ENCODE measurements at regions not wholly inside any gene's neighbourhood (a gene's known extent, or its start where the extent isn't known, plus 50 kb on each side); places are given as distances from the start of the nearest gene placed in this dataset.
"Not testable (repeated sequence)": the region's sequence is repeated elsewhere in the genome, so short reads cannot be mapped to it uniquely, and the experiment has no call there.

DNA sequence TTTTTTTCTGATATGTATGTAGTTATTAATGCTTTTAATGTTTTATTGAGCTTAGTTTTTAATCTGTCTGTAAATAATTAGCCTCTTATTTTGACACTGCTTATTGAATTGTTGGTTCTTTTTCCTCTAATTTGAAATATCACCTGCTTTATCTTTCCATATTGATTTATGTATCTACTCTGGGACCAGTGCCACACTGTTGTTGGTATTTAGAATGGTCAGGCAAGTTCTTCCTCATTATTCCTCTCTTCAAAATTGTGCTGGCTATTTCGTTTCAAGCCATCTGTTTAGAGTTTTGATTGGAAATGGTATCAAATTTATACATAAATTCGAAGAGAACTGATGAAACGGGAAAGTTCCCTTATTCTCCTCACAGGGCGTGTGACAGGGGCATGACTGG lies 96.8 kb upstream of the APP start:
- H3K4me3 ChIP-seq (ENCODE audit: low read length in 2 of 2) = no peak overlapping the region
- ATAC-seq (ENCODE audit: low FRiP score) = no peak
- intact Hi-C loops (cut with DNase I) = no loop called here
- DNase-seq = no peak
- H3K36me3 ChIP-seq (ENCODE audit: control insufficient read depth in 1 of 2, insufficient read depth in 2 of 2, low read length in 1 of 2) = no peaks in the 10 kb centered on the region
- H3K27ac ChIP-seq (ENCODE audit: low read depth in 1 of 2, low read length in 2 of 2) = no peak overlapping the region
- no peaks in the 10 kb centered on the region for H3K9me3 ChIP-seq (ENCODE audit: control insufficient read depth, low read length)
- H3K4me1 ChIP-seq (ENCODE audit: control insufficient read depth in 1 of 2, insufficient read depth in 2 of 2, low read length in 2 of 2) = no peaks in the 10 kb centered on the region
- no peaks in the 10 kb centered on the region for H3K27me3 ChIP-seq (ENCODE audit: control insufficient read depth in 1 of 2, insufficient read depth in 2 of 2, low read length in 1 of 2)
- WGBS, 2 donors = 80 to 81% methylated on average over 4 of the region's 4 CpGs

DNA sequence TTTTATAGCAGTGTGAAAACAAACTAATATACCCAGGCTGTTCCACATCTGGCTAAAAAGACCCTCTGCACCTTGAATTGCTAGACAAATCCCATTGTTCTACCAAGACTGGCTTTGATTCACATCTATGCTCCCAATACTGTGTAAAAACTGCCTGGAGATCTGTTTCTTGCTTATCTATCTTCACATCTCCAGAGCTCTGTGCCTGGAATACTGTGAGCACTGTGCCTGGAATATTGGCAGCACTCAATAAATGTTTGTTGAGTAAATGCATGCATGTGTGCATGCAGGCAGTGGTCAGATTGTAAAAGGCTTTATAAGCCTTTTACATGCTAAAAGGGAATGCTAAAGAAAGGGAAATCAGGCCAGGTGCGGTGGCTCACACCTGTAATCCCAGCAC lies 75.5 kb upstream of the APP start:
- intact Hi-C loops (cut with DNase I) = no loop called here
- H3K9me3 ChIP-seq (ENCODE audit: control insufficient read depth, low read length) = no peaks in the 10 kb centered on the region
- 96 to 100% methylated on average over 1 of the region's 1 CpG for WGBS, 2 donors

DNA sequence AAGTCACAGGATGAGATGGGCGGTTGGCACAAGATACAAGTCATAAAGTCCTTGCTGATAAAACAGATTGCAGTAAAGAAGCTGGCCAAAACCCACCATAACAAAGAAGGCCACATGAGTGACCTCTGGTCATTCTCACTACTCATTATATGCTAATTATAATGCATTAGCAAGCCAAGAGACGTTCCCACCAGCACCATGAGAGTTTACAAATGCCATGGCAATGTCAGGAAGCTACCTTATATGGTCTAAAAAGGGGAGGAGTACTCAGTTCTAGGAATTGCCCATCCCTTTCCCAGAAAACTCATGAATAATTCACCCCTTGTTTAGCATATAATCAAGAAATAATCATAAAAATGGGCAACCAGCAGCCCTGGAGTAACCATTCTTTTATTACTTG lies 74.9 kb upstream of the APP start:
- intact Hi-C loops (cut with DNase I) = no loop called here

More for the DNA sequence above, 75.5 kb upstream of the APP start:
- no peak for DNase-seq
- no peaks in the 10 kb centered on the region for H3K27me3 ChIP-seq (ENCODE audit: control insufficient read depth in 1 of 2, insufficient read depth in 2 of 2, low read length in 1 of 2)
- no peaks in the 10 kb centered on the region for H3K4me1 ChIP-seq (ENCODE audit: control insufficient read depth in 1 of 2, insufficient read depth in 2 of 2, low read length in 2 of 2)
- H3K27ac ChIP-seq (ENCODE audit: low read depth in 1 of 2, low read length in 2 of 2) = no peak overlapping the region
- H3K36me3 ChIP-seq (ENCODE audit: control insufficient read depth in 1 of 2, insufficient read depth in 2 of 2, low read length in 1 of 2) = no peaks in the 10 kb centered on the region
- no peak overlapping the region for H3K4me3 ChIP-seq (ENCODE audit: low read length in 2 of 2)
- ATAC-seq (ENCODE audit: low FRiP score) = no peak

DNA sequence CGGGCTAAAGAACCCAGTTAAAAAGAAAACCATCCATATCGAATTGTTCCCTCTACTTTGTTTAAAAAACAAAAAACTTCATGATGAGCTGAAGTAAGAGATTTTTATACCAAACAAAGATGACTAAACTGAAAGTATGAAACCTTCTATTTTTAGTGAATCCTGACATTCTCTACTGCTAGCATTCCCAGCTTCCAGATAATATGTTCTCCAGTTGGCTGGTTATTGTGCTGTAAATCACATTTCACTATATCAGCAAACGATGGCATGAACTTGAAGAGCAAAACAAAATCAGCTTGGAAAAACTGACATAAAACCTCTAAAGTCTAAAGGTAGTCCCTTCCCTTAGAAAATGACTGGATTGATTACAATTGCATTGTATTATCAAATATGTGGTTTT lies 68.1 kb upstream of the APP start:
- Histone ChIP-seq H3K36me3 (ENCODE audit: control insufficient read depth in 1 of 2, insufficient read depth in 2 of 2, low read length in 1 of 2) (no peaks in the 10 kb centered on the region), H3K4me3 (ENCODE audit: low read length in 2 of 2) (no peak overlapping the region), H3K9me3 (ENCODE audit: control insufficient read depth, low read length) (no peaks in the 10 kb centered on the region), H3K27me3 (ENCODE audit: control insufficient read depth in 1 of 2, insufficient read depth in 2 of 2, low read length in 1 of 2) (no peaks in the 10 kb centered on the region), H3K4me1 (ENCODE audit: control insufficient read depth in 1 of 2, insufficient read depth in 2 of 2, low read length in 2 of 2) (peaks cover 0 to 2% of the 10 kb centered on the region in 2 donors), H3K27ac (ENCODE audit: low read depth in 1 of 2, low read length in 2 of 2) (no peak overlapping the region)
- intact Hi-C loops (cut with DNase I) = no loop called here
- ATAC-seq (ENCODE audit: low FRiP score) (no peak), DNase-seq (no peak)
- 30 to 41% methylated on average over 3 of the region's 3 CpGs for WGBS, 2 donors

More for the DNA sequence above, 74.9 kb upstream of the APP start:
- Histone ChIP-seq H3K4me1 (ENCODE audit: control insufficient read depth in 1 of 2, insufficient read depth in 2 of 2, low read length in 2 of 2) (no peaks in the 10 kb centered on the region), H3K36me3 (ENCODE audit: control insufficient read depth in 1 of 2, insufficient read depth in 2 of 2, low read length in 1 of 2) (no peaks in the 10 kb centered on the region), H3K27me3 (ENCODE audit: control insufficient read depth in 1 of 2, insufficient read depth in 2 of 2, low read length in 1 of 2) (no peaks in the 10 kb centered on the region), H3K4me3 (ENCODE audit: low read length in 2 of 2) (no peak overlapping the region), H3K27ac (ENCODE audit: low read depth in 1 of 2, low read length in 2 of 2) (no peak overlapping the region), H3K9me3 (ENCODE audit: control insufficient read depth, low read length) (no peaks in the 10 kb centered on the region)
- no peak for DNase-seq
- ATAC-seq (ENCODE audit: low FRiP score) = no peak
- 80 to 83% methylated on average over 2 of the region's 2 CpGs for WGBS, 2 donors

DNA sequence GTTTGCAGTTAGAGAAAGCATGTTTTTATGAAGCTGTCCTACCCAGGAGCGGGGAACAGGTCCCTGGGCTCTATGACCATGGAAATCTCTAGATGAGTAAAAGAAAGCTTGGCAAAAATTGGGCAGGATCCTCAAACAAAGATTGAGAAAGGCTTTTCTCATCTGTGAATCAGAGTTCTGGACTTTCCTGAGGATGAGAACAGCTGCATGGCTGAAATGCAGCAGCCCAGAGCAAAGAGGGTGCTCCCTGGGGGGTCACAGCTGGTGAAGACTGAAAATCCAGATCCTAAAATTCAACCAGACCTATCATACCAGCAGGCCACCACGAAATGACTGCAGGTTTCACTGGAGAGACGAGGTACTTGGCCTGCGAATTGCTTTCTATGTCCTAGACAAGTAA lies 65.7 kb upstream of the APP start:
- Histone ChIP-seq H3K27me3 (ENCODE audit: control insufficient read depth in 1 of 2, insufficient read depth in 2 of 2, low read length in 1 of 2) (no peaks in the 10 kb centered on the region), H3K36me3 (ENCODE audit: control insufficient read depth in 1 of 2, insufficient read depth in 2 of 2, low read length in 1 of 2) (no peaks in the 10 kb centered on the region), H3K27ac (ENCODE audit: low read depth in 1 of 2, low read length in 2 of 2) (no peak overlapping the region), H3K4me3 (ENCODE audit: low read length in 2 of 2) (no peak overlapping the region), H3K4me1 (ENCODE audit: control insufficient read depth in 1 of 2, insufficient read depth in 2 of 2, low read length in 2 of 2) (peaks cover 0 to 2% of the 10 kb centered on the region in 2 donors), H3K9me3 (ENCODE audit: control insufficient read depth, low read length) (no peaks in the 10 kb centered on the region)
- DNase-seq (no peak), ATAC-seq (ENCODE audit: low FRiP score) (no peak)
- 89 to 92% methylated on average over 4 of the region's 4 CpGs for WGBS, 2 donors
- intact Hi-C loops (cut with DNase I) = no loop called here

DNA sequence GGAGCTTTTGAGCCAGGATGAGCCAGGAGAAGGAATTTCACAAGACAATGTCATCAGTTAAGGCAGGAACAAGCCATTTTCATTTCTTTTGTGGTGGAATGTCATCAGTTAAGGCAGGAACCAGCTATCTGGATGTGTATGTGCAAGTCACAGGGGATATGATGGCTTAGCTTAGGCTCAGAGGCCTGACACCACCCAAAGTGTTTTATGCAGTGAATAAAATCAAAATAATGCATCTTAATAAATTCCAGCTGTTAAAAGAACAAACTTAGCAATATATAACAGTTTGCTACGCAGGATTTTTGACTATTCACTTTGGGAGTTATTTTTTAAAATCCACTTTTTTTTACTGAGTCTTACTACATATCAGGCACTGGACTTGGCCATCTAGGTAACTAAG lies 62.7 kb upstream of the APP start:
- H3K4me1 ChIP-seq (ENCODE audit: control insufficient read depth in 1 of 2, insufficient read depth in 2 of 2, low read length in 2 of 2); ATAC-seq (ENCODE audit: low FRiP score); intact Hi-C loops (cut with DNase I); H3K4me3 ChIP-seq (ENCODE audit: low read length in 2 of 2); H3K36me3 ChIP-seq (ENCODE audit: control insufficient read depth in 1 of 2, insufficient read depth in 2 of 2, low read length in 1 of 2); H3K9me3 ChIP-seq (ENCODE audit: control insufficient read depth, low read length); H3K27me3 ChIP-seq (ENCODE audit: control insufficient read depth in 1 of 2, insufficient read depth in 2 of 2, low read length in 1 of 2); DNase-seq; H3K27ac ChIP-seq (ENCODE audit: low read depth in 1 of 2, low read length in 2 of 2): not testable (repeated sequence)
- 75 to 94% methylated on average over 1 of the region's 1 CpG for WGBS, 2 donors

DNA sequence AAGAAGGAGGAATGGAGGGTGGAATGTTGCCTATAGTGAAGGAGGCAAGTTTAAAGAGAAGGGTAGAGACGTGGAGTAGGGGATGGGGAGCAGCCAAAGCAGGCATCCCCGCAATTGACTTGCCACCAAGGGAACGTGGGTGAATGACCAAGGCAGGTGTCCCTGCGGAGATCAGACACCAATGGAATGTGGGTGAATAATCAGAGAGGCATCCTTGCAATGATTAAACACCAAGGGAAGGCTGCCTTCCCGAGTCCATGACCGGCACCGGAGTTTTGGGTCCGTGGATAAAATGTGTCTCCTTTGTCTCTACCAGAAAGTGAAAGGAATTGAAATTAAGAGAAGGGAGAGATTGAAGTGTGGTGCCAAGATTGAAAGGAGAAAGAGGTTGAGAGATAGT lies 61.9 kb upstream of the APP start:
- intact Hi-C loops (cut with DNase I); DNase-seq; H3K4me1 ChIP-seq (ENCODE audit: control insufficient read depth in 1 of 2, insufficient read depth in 2 of 2, low read length in 2 of 2); H3K4me3 ChIP-seq (ENCODE audit: low read length in 2 of 2); H3K27ac ChIP-seq (ENCODE audit: low read depth in 1 of 2, low read length in 2 of 2); ATAC-seq (ENCODE audit: low FRiP score); H3K36me3 ChIP-seq (ENCODE audit: control insufficient read depth in 1 of 2, insufficient read depth in 2 of 2, low read length in 1 of 2); H3K9me3 ChIP-seq (ENCODE audit: control insufficient read depth, low read length); H3K27me3 ChIP-seq (ENCODE audit: control insufficient read depth in 1 of 2, insufficient read depth in 2 of 2, low read length in 1 of 2): not testable (repeated sequence)
- WGBS, 2 donors = 83 to 88% methylated on average over 8 of the region's 8 CpGs

DNA sequence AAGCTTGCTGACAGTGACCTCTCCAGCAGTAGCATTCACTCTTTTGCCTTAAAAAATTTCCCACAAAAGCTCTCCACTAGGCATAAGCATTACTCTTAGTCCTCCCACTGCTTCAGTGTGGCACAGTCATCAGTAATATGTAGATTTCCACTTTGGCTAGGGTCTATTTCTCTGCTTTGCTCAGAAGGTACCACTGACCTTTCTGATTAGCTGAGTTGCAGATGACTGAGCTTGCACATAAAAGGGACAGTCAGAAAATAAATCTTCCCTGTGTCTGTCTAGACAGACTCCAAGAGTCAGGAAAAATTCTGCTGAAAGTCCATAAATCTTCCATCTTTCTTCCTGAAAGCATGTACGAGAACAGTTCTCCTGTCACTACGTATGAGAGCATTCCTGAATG lies 56.6 kb upstream of the APP start:
- H3K9me3 ChIP-seq (ENCODE audit: control insufficient read depth, low read length) = no peaks in the 10 kb centered on the region
- WGBS, 2 donors = 22 to 43% methylated on average over 2 of the region's 2 CpGs
- no peak overlapping the region for H3K4me3 ChIP-seq (ENCODE audit: low read length in 2 of 2)
- no peak for ATAC-seq (ENCODE audit: low FRiP score)
- H3K4me1 ChIP-seq (ENCODE audit: control insufficient read depth in 1 of 2, insufficient read depth in 2 of 2, low read length in 2 of 2) = no peaks in the 10 kb centered on the region
- DNase-seq = no peak
- no peaks in the 10 kb centered on the region for H3K36me3 ChIP-seq (ENCODE audit: control insufficient read depth in 1 of 2, insufficient read depth in 2 of 2, low read length in 1 of 2)
- intact Hi-C loops (cut with DNase I) = no loop called here
- no peak overlapping the region for H3K27ac ChIP-seq (ENCODE audit: low read depth in 1 of 2, low read length in 2 of 2)
- no peaks in the 10 kb centered on the region for H3K27me3 ChIP-seq (ENCODE audit: control insufficient read depth in 1 of 2, insufficient read depth in 2 of 2, low read length in 1 of 2)

DNA sequence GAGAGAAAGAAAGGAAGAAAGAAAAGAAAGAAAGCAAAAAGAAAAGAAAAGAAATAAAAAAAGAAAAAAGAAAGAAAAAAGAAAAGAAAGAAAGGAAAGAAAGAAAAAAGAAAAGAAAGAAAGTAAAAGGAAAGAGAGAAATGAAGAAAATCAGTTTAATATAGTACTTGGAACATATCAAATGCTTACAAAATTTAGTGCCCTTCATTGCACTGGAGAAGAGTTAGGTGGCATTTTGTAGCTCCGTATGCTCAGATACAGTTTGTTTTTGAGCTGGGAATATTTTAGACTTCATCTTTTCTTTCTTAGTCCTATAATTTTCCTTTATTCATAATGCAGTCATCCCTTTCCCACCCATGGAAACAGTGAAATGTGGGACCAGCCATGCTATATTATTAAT lies 56.2 kb upstream of the APP start:
- no peaks in the 10 kb centered on the region for H3K4me1 ChIP-seq (ENCODE audit: control insufficient read depth in 1 of 2, insufficient read depth in 2 of 2, low read length in 2 of 2)
- intact Hi-C loops (cut with DNase I) = no loop called here
- H3K27ac ChIP-seq (ENCODE audit: low read depth in 1 of 2, low read length in 2 of 2) = no peak overlapping the region
- no peak overlapping the region for H3K4me3 ChIP-seq (ENCODE audit: low read length in 2 of 2)
- 76 to 86% methylated on average over 1 of the region's 1 CpG for WGBS, 2 donors
- H3K36me3 ChIP-seq (ENCODE audit: control insufficient read depth in 1 of 2, insufficient read depth in 2 of 2, low read length in 1 of 2) = no peaks in the 10 kb centered on the region
- no peaks in the 10 kb centered on the region for H3K9me3 ChIP-seq (ENCODE audit: control insufficient read depth, low read length)
- no peak for ATAC-seq (ENCODE audit: low FRiP score)
- no peak for DNase-seq
- H3K27me3 ChIP-seq (ENCODE audit: control insufficient read depth in 1 of 2, insufficient read depth in 2 of 2, low read length in 1 of 2) = no peaks in the 10 kb centered on the region

All from aorta (tissue), 5 donors.